HepG2 (cell line): ENCODE measurements at regions not wholly inside any gene's neighbourhood (a gene's known extent, or its start where the extent isn't known, plus 50 kb on each side); places are given as distances from the start of the nearest gene placed in this dataset.

Experiments used
- CEBPB ChIP-seq: IDR thresholded peaks from 2 replicates; pipeline ENCODE4 v1.6.1; 2011; ENCODE audit warnings: low read depth, low read length, improper control_type of control experiment, borderline replicate concordance
- CTCF ChIP-seq: sonication (generic); formaldehyde crosslinking; IDR thresholded peaks from 2 replicates; pipeline ENCODE4 v1.5.0; 2020; ENCODE audit warnings: mild to moderate bottlenecking, missing genetic modification reagents, moderate library complexity
- NR2C2 ChIP-seq: sonication (generic); formaldehyde crosslinking; IDR thresholded peaks from 2 replicates; pipeline ENCODE4 v1.4.0; 2020; ENCODE audit warnings: missing genetic modification reagents, mild to moderate bottlenecking, moderate library complexity, borderline replicate concordance
- NR2F2 ChIP-seq: IDR thresholded peaks from 2 replicates; pipeline ENCODE4 v1.6.1; 2012; ENCODE audit warnings: low read depth, inconsistent platforms, borderline replicate concordance
- PCBP2 ChIP-seq: fragments of 200-400 bp; formaldehyde crosslinking; optimal IDR thresholded peaks from 2 replicates; pipeline ENCODE3; 2018; ENCODE audit warnings: low read length, low read depth; ENCODE audit not compliant: poor library complexity, severe bottlenecking
- POLR2A ChIP-seq, 2 experiments: IDR thresholded peaks; 2 replicates each; pipeline ENCODE4 v1.6.1; 2011; ENCODE audit warnings: low read depth in 2 of 2, low read length in 2 of 2, mild to moderate bottlenecking in 1 of 2, moderate library complexity in 1 of 2; ENCODE audit not compliant: insufficient read depth in 1 of 2
- USF2 ChIP-seq, 2 experiments: sonication (generic) in 1 of 2; formaldehyde crosslinking in 1 of 2; IDR thresholded peaks; 2 replicates each; pipeline versions ENCODE4 v1.5.1 to v1.6.1; 2011 to 2020; ENCODE audit warnings: borderline replicate concordance in 1 of 2, low read depth in 1 of 2, low read length in 1 of 2, mild to moderate bottlenecking in 1 of 2, missing genetic modification reagents in 1 of 2, moderate library complexity in 1 of 2
- ZFP36L1 ChIP-seq: sonication (generic); formaldehyde crosslinking; IDR thresholded peaks from 2 replicates; pipeline ENCODE4 v1.8.0; 2022; ENCODE audit warnings: mild to moderate bottlenecking, missing genetic modification reagents, moderate library complexity
- ZNF17 ChIP-seq: sonication (generic); formaldehyde crosslinking; IDR thresholded peaks from 2 replicates; pipeline ENCODE4 v1.5.0; 2020; ENCODE audit warnings: mild to moderate bottlenecking, missing genetic modification reagents
- ZNF274 ChIP-seq: sonication (generic); formaldehyde crosslinking; IDR thresholded peaks from 2 replicates; pipeline ENCODE4 v1.5.1; 2020; ENCODE audit warnings: mild to moderate bottlenecking, missing genetic modification reagents
- ZNF510 ChIP-seq: sonication (generic); formaldehyde crosslinking; IDR thresholded peaks from 2 replicates; pipeline ENCODE4 v1.4.0; 2020; ENCODE audit warnings: low read depth, mild to moderate bottlenecking, missing genetic modification reagents

GRCh38 chr7:12812111-12812510 lies 124.7 kb downstream of the ARL4A start:
- TF ChIP-seq PCBP2 (no peak), CTCF (CRISPR knock-in tag) (no peak), POLR2A (IDR thresholded peaks at IDR 0.05; ENCODE audit: insufficient read depth in 1 of 2, low read depth in 2 of 2, low read length in 2 of 2) (no peak), ZNF274 (CRISPR knock-in tag) (no peak), USF2 (IDR thresholded peaks at IDR 0.05; ENCODE audit: low read depth, low read length) (no peak), USF2 (CRISPR knock-in tag; IDR thresholded peaks at IDR 0.05; ENCODE audit: borderline replicate concordance) (no peak), ZNF17 (CRISPR knock-in tag) (no peak), ZNF510 (CRISPR knock-in tag) (no peak), NR2C2 (CRISPR knock-in tag) (no peak), ZFP36L1 (CRISPR knock-in tag) (no peak), CEBPB (no peak), NR2F2 (no peak)
